ENCODE measurements at regions not wholly inside any gene's neighbourhood (a gene's known extent, or its start where the extent isn't known, plus 50 kb on each side); places are given as distances from the start of the nearest gene placed in this dataset.

DNA sequence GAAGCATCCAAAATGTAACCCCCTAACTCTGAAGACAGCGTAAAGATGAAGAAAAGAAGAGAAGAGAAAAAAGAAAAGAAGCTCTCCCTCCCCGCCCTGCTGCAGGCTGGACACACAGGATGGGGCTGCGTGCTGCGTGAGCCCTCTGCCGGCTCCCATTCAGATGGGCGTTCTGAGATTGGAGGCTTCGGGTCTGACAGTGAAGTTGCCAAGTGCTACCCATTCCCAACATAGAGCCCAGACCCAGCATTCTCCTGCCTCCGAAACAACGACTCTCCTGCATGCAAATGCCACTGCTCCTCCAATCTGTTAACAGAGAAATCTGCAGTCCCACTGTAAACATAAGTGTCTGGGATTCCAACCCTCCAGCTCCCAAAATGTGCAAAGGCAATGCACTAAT lies 234.9 kb downstream of the BCL11A start:
- DNase-seq = no peak

DNA sequence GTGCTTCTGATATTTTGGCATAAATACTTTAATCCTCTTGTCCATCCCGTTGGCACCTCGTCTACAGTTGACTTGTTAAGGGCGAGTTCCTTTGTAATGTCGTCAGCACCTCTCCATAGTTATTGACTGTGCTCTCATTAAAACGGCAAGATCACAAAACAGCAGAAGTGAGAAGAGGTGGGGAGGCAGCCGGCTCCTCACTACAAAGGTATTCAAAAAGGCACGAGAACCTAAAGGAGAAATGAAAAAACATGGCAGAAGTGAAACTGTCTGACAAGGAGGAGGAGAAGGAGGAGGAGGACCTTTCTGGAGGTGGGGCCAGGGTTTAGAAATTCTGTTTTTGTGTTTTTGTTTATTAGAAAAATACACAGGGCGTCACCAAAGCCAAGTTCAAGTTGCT lies 235.6 kb downstream of the BCL11A start:
- DNase-seq = peak; percentile 42

GRCh38 chr2:60317034-60317386 lies 236.4 kb downstream of the BCL11A start:
- DNase-seq = no peak

GRCh38 chr2:60316381-60317033 lies 236.9 kb downstream of the BCL11A start:
- no peak for DNase-seq

DNA sequence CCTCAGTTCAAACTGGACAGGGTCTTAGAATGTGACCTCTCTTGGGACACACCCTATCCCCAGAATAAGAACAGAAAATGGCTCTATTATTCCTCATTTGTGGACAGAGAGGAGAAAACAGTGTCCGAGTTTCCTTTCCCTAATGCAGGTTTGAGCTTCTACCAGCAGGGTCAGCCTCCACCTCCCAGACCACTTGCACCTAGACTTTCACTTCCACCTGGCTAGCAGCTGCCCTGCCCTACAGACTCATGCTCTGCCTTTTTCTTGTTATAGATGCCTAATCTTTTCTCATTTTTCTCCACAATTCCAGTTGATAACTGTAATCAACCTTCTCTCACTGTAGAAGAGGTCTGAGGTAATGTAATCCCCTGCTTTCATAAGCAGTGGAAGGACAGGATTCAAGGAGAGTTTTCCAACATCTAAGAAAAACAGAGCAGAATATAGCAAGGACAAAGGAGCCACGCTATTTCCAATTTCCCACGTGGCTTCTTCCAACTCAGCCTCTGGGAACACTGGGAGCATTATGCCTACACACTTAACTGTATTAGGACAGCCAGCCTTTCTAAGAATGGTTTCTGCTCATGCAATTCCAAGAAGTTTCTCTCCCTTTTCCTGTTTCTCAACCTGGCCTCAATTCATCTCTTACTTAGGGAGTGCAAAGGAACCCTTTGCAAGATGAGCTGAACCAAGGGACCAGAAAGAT lies 239.8 kb downstream of the BCL11A start:
- DNase-seq = no peak

GRCh38 chr2:60312618-60313017 lies 240.8 kb downstream of the BCL11A start:
- DNase-seq = peak; percentile 42

DNA sequence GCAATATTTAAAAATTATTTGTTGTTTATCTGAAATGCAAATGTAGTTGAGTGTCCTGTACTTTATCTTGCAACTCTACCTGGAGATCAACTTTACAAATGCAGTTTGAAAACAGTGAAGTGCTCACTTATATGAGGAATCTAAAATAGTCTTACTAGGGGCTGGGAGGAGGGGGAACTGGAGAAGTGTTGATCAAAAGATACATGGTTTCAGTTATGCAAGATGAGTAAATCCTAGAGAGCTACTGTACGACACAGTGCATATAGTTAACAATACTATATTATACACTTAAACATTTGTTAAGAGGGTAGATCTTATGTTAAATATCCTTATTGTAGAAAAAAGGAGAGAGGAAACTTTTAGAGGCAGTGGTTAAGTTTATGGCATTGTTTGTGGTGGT lies 241.9 kb downstream of the BCL11A start:
- no peak for DNase-seq

GRCh38 chr2:60309941-60310660 lies 243.4 kb downstream of the BCL11A start:
- DNase-seq = peak; percentile 45

DNA sequence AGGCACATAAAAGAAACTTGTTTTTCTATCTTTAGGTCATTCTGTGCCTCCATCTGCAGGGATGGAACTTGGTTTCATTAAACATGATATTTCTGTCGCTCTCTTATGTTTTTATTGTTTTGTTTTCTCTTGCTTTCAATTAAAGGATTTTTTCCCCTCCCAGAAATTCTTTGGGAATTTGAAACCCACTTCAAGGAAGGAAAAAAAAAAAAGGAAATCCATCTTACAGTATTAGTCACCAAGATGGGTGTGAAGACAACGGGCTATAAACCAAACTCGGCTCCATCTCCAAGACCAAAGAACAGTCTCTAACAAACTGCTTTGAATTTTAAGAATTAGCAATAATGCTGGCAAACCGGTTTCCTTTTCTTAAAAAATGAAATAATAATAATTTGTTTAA lies 244.1 kb downstream of the BCL11A start:
- no peak for DNase-seq

DNA sequence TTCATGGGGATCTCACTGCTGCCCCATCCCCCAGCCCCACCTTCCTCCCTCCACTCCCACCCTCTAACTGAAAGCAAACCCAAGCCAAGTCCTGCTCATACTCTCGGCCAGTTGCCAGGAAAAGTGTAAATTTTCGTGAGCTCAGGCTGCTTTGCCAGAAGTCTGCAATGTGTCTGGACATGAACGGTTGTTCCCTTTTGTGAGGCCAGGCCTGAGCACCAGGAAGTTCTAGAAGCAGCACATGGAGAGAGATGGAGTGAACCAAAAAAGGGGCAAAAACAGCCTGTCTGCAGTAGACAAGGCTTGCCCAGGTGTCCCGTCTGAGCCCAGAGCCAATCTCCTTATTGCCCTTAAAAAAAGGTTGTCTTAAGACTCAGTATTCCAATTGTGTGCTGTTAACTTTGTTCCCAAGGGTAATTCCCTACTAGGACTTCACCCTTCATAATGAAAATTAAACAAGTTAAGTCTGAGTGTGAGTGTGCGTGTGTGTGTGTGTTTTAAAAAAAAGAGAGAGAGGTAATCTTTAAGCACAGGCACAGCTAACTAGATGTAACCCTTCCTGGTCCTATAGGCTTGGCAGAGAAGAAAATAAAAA lies 247.1 kb downstream of the BCL11A start:
- DNase-seq = peak; percentile 11

GRCh38 chr2:60303680-60304079 lies 249.8 kb downstream of the BCL11A start:
- peak; percentile 28 for DNase-seq

- no peak for DNase-seq
Measured at GRCh38 chr2:60302377-60303126, 250.9 kb downstream of the BCL11A start.

- peak; percentile 24 for DNase-seq
Measured at GRCh38 chr2:60301726-60302125, 251.7 kb downstream of the BCL11A start.

DNA sequence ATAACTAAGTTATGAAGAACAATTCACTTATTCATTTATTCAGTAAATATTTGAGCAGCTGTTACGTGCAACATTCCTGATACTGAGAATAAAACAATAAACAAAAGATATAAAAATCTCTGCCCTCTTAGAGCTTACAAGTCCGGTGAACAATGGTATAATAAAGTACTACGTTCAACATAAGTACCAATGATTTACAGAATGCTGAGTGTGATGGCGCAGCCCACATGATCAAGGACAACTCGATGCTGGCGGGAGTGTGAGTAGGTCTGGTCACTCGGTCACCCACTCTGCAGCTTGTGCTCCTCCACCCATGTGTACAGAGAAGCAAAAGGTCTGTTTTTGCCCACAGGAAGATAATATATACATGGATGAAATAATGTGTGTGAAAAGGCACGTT lies 254.3 kb downstream of the BCL11A start:
- DNase-seq = no peak

DNA sequence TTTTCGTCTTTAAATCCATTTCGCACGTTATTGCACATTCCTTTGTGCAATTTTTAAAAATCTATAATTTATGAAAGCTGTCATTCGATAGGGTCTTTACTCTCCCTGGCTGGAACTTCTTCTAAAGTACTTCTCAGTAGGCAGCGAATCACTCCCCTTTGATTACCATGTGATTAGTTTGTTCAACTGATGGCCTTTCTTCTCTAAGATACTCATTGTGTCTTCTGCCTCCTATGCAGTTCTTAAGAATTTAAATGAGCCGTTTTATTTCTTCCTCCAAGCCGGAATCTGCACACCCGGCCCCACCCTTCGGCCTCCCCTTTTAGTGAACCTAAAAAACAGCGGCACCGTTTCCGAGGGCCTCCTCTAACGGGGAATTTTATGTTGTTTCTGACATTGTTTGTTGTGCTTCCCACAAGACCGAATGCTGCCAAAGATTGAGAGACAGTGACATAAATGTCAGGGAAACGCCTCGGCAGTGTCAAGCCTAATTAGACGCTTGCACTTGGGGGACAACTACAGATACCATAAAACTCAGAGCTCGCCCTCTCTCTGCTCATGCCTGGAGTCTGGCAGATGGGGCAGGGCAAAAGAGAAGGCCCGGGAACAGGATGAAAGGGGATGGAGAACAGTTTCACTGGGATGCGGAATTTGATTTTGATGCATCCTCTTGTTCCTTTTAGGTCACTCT lies 255.3 kb downstream of the BCL11A start:
- no peak for DNase-seq

DNA sequence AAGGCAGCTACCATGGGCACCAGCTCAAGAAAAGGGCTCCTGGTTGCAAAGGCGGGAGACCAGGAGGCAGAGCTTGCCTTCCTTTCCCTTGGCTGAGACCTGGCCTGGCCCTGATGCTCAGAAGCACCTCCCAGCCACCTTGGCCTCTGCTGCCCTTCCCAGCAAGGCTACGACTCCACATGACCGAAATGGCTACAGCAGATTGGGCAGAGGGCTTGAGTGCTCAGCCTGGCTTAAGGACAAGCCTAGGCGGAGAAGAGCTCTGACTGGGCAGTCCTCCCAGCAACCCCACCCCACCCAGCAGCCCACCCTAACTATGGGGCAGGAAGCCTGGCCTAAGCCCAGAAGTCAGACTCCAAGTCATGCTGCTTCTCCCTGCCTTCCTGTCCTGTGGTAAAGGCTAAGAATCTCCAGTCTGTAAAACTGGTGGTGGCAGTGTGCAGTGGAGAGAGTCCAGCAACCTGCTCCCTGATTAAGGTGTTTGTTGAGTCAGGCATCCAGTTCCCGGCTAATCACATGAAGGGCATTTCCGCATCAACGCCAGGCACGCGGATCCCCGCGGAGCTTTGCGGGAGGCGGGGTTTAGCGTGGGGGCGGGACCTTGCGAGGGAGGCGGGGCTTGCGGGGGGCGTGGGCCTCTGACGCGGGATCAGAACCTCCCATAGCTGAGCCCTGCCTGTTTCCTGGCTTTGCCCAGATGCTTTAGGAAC lies 256.0 kb downstream of the BCL11A start:
- DNase-seq = no peak

GRCh38 chr2:60296219-60296955 lies 257.1 kb downstream of the BCL11A start:
- DNase-seq = no peak

DNA sequence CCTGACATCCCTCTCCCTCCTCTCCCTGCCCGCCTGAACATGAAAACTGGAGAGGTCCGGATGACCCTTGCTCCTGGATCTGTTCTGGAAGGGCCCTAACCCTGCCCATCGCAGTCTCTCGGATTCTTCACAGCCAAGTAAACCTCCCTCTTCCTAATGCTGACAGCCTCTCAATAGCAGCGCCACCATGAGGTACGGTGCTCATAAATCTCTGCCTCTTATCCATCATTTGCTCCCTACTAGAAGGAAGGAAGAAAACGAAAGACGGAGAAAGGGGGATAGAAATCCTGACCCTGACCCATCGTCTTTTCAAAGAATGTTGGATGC lies 257.9 kb downstream of the BCL11A start:
- no peak for DNase-seq

- DNase-seq = no peak
Measured at GRCh38 chr2:60294901-60295635, 258.4 kb downstream of the BCL11A start.

GRCh38 chr2:60292242-60292641 lies 261.2 kb downstream of the BCL11A start:
- DNase-seq = no peak
